ENCODE measurements at regions not wholly inside any gene's neighbourhood (a gene's known extent, or its start where the extent isn't known, plus 50 kb on each side); places are given as distances from the start of the nearest gene placed in this dataset.

DNA sequence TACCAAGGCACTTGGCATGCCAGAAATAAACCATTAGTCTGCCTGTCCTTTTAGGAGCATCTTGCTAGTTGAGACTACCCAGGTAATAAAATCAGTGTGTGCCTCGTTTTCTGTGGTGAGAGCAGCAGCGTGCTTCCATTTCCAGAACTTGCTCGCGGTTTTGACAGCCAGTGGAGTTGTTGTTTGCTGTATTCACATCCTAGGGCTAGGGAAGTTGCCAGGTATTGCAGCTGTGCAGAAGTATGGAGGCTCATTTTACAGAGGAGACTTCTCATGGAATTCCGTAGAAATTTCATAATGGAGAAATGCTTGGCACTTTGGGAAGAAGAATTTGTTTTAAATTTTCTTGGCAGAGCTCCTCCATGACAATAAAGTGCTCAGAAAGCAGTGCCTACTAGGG lies 1355.1 kb upstream of the ZEB2 start:
- TF ChIP-seq, protein P1, sequence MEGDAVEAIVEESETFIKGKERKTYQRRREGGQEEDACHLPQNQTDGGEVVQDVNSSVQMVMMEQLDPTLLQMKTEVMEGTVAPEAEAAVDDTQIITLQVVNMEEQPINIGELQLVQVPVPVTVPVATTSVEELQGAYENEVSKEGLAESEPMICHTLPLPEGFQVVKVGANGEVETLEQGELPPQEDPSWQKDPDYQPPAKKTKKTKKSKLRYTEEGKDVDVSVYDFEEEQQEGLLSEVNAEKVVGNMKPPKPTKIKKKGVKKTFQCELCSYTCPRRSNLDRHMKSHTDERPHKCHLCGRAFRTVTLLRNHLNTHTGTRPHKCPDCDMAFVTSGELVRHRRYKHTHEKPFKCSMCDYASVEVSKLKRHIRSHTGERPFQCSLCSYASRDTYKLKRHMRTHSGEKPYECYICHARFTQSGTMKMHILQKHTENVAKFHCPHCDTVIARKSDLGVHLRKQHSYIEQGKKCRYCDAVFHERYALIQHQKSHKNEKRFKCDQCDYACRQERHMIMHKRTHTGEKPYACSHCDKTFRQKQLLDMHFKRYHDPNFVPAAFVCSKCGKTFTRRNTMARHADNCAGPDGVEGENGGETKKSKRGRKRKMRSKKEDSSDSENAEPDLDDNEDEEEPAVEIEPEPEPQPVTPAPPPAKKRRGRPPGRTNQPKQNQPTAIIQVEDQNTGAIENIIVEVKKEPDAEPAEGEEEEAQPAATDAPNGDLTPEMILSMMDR (IDR thresholded peaks at IDR 0.05): no peak
- no peak for TF ChIP-seq EP300 (IDR thresholded peaks at IDR 0.05)
